Neutrophil (primary cell): ENCODE measurements at regions not wholly inside any gene's neighbourhood (a gene's known extent, or its start where the extent isn't known, plus 50 kb on each side); places are given as distances from the start of the nearest gene placed in this dataset.

Experiments
- H3K27ac ChIP-seq: fragments of 200-600 bp; sonication (generic); 2 replicates; pipeline ENCODE4 v1.5.1; 2016; ENCODE audit warnings: mild to moderate bottlenecking, moderate library complexity
- H3K27me3 ChIP-seq: fragments of 200-600 bp; sonication (generic); 2 replicates; pipeline ENCODE4 v1.6.0; 2016; ENCODE audit warnings: mild to moderate bottlenecking
- H3K36me3 ChIP-seq: fragments of 200-600 bp; sonication (generic); 2 replicates; pipeline ENCODE4 v1.5.1; 2017
- H3K4me1 ChIP-seq, 2 experiments: fragments of 200-600 bp in 1 of 2; sonication (generic) in 1 of 2; 1 replicate in 1 of 2; 2 replicates in 1 of 2; pipeline versions ENCODE4 v1.5.1 to v1.6.1; 2013 to 2016; ENCODE audit warnings: low read depth in 1 of 2, low read length in 1 of 2, mild to moderate bottlenecking in 1 of 2, moderate library complexity in 1 of 2; ENCODE audit not compliant: control insufficient read depth in 1 of 2, insufficient read depth in 1 of 2
- H3K4me3 ChIP-seq, 2 experiments: fragments of 200-600 bp in 1 of 2; sonication (generic) in 1 of 2; 1 replicate in 1 of 2; 2 replicates in 1 of 2; pipeline ENCODE4 v1.5.1; 2013 to 2016; ENCODE audit warnings: low read depth in 1 of 2, low read length in 1 of 2, mild to moderate bottlenecking in 1 of 2, moderate library complexity in 1 of 2
- H3K9me3 ChIP-seq: fragments of 200-600 bp; sonication (generic); 2 replicates; pipeline ENCODE4 v1.5.1; 2016
- CTCF ChIP-seq: fragments of 200-600 bp; sonication (generic); IDR thresholded peaks from 2 replicates; pipeline ENCODE4 v1.5.1; 2016; ENCODE audit warnings: antibody characterized with exemption

- no peaks in the 10 kb centered on the region for H3K9me3 ChIP-seq
- H3K4me3 ChIP-seq, result no peak overlapping the region
- no peaks in the 10 kb centered on the region for H3K27me3 ChIP-seq
- no peaks in the 10 kb centered on the region for H3K4me1 ChIP-seq
- H3K27ac ChIP-seq, result no peak overlapping the region
- H3K36me3 ChIP-seq, result no peaks in the 10 kb centered on the region
- no peak for TF ChIP-seq CTCF
Measured at GRCh38 chr6:91266156-91266555, 679.3 kb upstream of the MAP3K7 start.

GRCh38 chr6:91243436-91243835, 656.6 kb upstream of the MAP3K7 start:
- Histone ChIP-seq H3K4me3 (no peak overlapping the region), H3K27me3 (no peaks in the 10 kb centered on the region), H3K9me3 (no peaks in the 10 kb centered on the region), H3K27ac (no peak overlapping the region), H3K36me3 (no peaks in the 10 kb centered on the region), H3K4me1 (no peaks in the 10 kb centered on the region)
- no peak for TF ChIP-seq CTCF

- H3K36me3 ChIP-seq, result no peaks in the 10 kb centered on the region
- no peaks in the 10 kb centered on the region for H3K27me3 ChIP-seq
- H3K4me1 ChIP-seq, result no peaks in the 10 kb centered on the region
- H3K9me3 ChIP-seq, result no peaks in the 10 kb centered on the region
- no peak overlapping the region for H3K4me3 ChIP-seq
- no peak overlapping the region for H3K27ac ChIP-seq
- no peak for TF ChIP-seq CTCF
Measured at GRCh38 chr6:91242614-91242949, 655.7 kb upstream of the MAP3K7 start.

GRCh38 chr6:91241946-91242613, 655.2 kb upstream of the MAP3K7 start:
- H3K9me3 ChIP-seq, result no peaks in the 10 kb centered on the region
- no peak overlapping the region for H3K4me3 ChIP-seq
- no peak overlapping the region for H3K27ac ChIP-seq
- no peaks in the 10 kb centered on the region for H3K27me3 ChIP-seq
- no peak for TF ChIP-seq CTCF
- no peaks in the 10 kb centered on the region for H3K4me1 ChIP-seq
- H3K36me3 ChIP-seq, result no peaks in the 10 kb centered on the region

- no peak for TF ChIP-seq CTCF
- no peaks in the 10 kb centered on the region for H3K4me1 ChIP-seq
Measured at GRCh38 chr6:91240878-91241603, 654.2 kb upstream of the MAP3K7 start.

More at GRCh38 chr6:91240878-91241603, 654.2 kb upstream of the MAP3K7 start:
- H3K9me3 ChIP-seq, result no peaks in the 10 kb centered on the region
- no peaks in the 10 kb centered on the region for H3K27me3 ChIP-seq
- H3K4me3 ChIP-seq, result no peak overlapping the region
- H3K36me3 ChIP-seq, result no peaks in the 10 kb centered on the region
- no peak overlapping the region for H3K27ac ChIP-seq
